Vagina (tissue), 2 donors: ENCODE measurements at regions not wholly inside any gene's neighbourhood (a gene's known extent, or its start where the extent isn't known, plus 50 kb on each side); places are given as distances from the start of the nearest gene placed in this dataset.

ENCODE experiments used
- DNase-seq, 2 donors: peaks; one replicate each; pipeline ENCODE4 v3.0.0-alpha.2; 2017; ENCODE audit errors: extremely low spot score in 2 of 2
- H3K27ac ChIP-seq: fragments of 200-600 bp; sonication (generic); one replicate; pipeline ENCODE4 v1.5.1; 2019
- H3K27me3 ChIP-seq: fragments of 200-600 bp; sonication (generic); one replicate; pipeline ENCODE4 v1.5.1; 2019
- H3K36me3 ChIP-seq, 2 donors: fragments of 200-600 bp; sonication (generic); one replicate each; pipeline ENCODE4 v1.5.1; 2017 to 2019
- H3K4me1 ChIP-seq: fragments of 200-600 bp; sonication (generic); one replicate; pipeline ENCODE4 v1.5.1; 2019
- H3K4me3 ChIP-seq, 2 donors: fragments of 200-600 bp; sonication (generic); 1 replicate in 1 of 2; 2 replicates in 1 of 2; pipeline ENCODE4 v1.5.1; 2016 to 2019
- H3K9me3 ChIP-seq: fragments of 200-600 bp; sonication (generic); one replicate; pipeline ENCODE4 v1.5.1; 2019
- CTCF ChIP-seq, 3 experiments: fragments of 450-650 bp in 2 of 3; fragments of 200-600 bp in 1 of 3; sonication (generic) in 1 of 3; IDR thresholded peaks; one replicate each; pipeline ENCODE4 v1.5.1; 2017 to 2019; ENCODE audit warnings: antibody characterized with exemption in 3 of 3, mild to moderate bottlenecking in 2 of 3, moderate library complexity in 2 of 3
- POLR2A ChIP-seq, 2 donors: fragments of 450-650 bp; IDR thresholded peaks; one replicate each; pipeline ENCODE4 v1.6.1; 2017; ENCODE audit warnings: antibody characterized with exemption in 2 of 2, mild to moderate bottlenecking in 2 of 2, moderate library complexity in 2 of 2
- POLR2AphosphoS5 ChIP-seq, 2 donors: sonication (generic); formaldehyde crosslinking; IDR thresholded peaks; one replicate each; pipeline ENCODE4 v1.9.0; 2017; ENCODE audit warnings: antibody characterized with exemption in 2 of 2, mild to moderate bottlenecking in 2 of 2, low read depth in 1 of 2; ENCODE audit not compliant: insufficient read depth in 1 of 2
- intact Hi-C: fragments of 100-400 bp; cut with DNase I; formaldehyde crosslinking; loops from one replicate; pipeline ENCODE4 v1.15.1; 2023

- TF ChIP-seq CTCF (IDR thresholded peaks at IDR 0.05), result no peak
- no peak for TF ChIP-seq POLR2A (IDR thresholded peaks at IDR 0.05)
- no peak for TF ChIP-seq POLR2AphosphoS5 (IDR thresholded peaks at IDR 0.05; ENCODE audit: insufficient read depth in 1 of 2, low read depth in 1 of 2)
- no peak overlapping the region for H3K27ac ChIP-seq
- H3K4me3 ChIP-seq, result no peak overlapping the region
- H3K27me3 ChIP-seq, result no peaks in the 10 kb centered on the region
- no peaks in the 10 kb centered on the region for H3K36me3 ChIP-seq
- intact Hi-C loops, result no loop called here
- no peaks in the 10 kb centered on the region for H3K4me1 ChIP-seq
- DNase-seq, result no peak
- no peaks in the 10 kb centered on the region for H3K9me3 ChIP-seq
Measured at GRCh38 chr2:239606741-239607516, 206.1 kb upstream of the HDAC4 start.

GRCh38 chr2:239605976-239606375 lies 205.2 kb upstream of the HDAC4 start:
- TF ChIP-seq POLR2A (IDR thresholded peaks at IDR 0.05), result no peak
- no peak for DNase-seq
- Histone ChIP-seq H3K9me3 (no peaks in the 10 kb centered on the region), H3K27ac (no peak overlapping the region), H3K27me3 (no peaks in the 10 kb centered on the region), H3K4me3 (no peak overlapping the region), H3K36me3 (no peaks in the 10 kb centered on the region), H3K4me1 (no peaks in the 10 kb centered on the region)
- intact Hi-C loops, result no loop called here

GRCh38 chr2:239605409-239605808 lies 204.6 kb upstream of the HDAC4 start:
- H3K27ac ChIP-seq, result no peak overlapping the region
- no peaks in the 10 kb centered on the region for H3K36me3 ChIP-seq
- no peaks in the 10 kb centered on the region for H3K27me3 ChIP-seq
- H3K9me3 ChIP-seq, result no peaks in the 10 kb centered on the region
- intact Hi-C loops, result no loop called here
- no peak for DNase-seq
- H3K4me3 ChIP-seq, result no peak overlapping the region
- no peaks in the 10 kb centered on the region for H3K4me1 ChIP-seq
- TF ChIP-seq POLR2AphosphoS5 (IDR thresholded peaks at IDR 0.05; ENCODE audit: insufficient read depth in 1 of 2, low read depth in 1 of 2), result no peak
- TF ChIP-seq POLR2A (IDR thresholded peaks at IDR 0.05), result no peak
- no peak for TF ChIP-seq CTCF (IDR thresholded peaks at IDR 0.05)

- H3K4me1 ChIP-seq, result no peaks in the 10 kb centered on the region
- H3K36me3 ChIP-seq, result no peaks in the 10 kb centered on the region
- H3K27ac ChIP-seq, result no peak overlapping the region
- H3K27me3 ChIP-seq, result no peaks in the 10 kb centered on the region
- TF ChIP-seq POLR2AphosphoS5 (IDR thresholded peaks at IDR 0.05; ENCODE audit: insufficient read depth in 1 of 2, low read depth in 1 of 2), result no peak
- intact Hi-C loops, result no loop called here
- H3K4me3 ChIP-seq, result no peak overlapping the region
- DNase-seq, result no peak
- H3K9me3 ChIP-seq, result no peaks in the 10 kb centered on the region
Measured at GRCh38 chr2:239604861-239605260, 204.0 kb upstream of the HDAC4 start.

GRCh38 chr2:239603411-239604356 lies 202.9 kb upstream of the HDAC4 start:
- H3K27me3 ChIP-seq, result no peaks in the 10 kb centered on the region
- H3K9me3 ChIP-seq, result no peaks in the 10 kb centered on the region
- intact Hi-C loops, result no loop called here
- TF ChIP-seq CTCF (IDR thresholded peaks at IDR 0.05) (no peak), POLR2AphosphoS5 (IDR thresholded peaks at IDR 0.05; ENCODE audit: insufficient read depth in 1 of 2, low read depth in 1 of 2) (no peak), POLR2A (IDR thresholded peaks at IDR 0.05) (no peak)
- H3K4me1 ChIP-seq, result no peaks in the 10 kb centered on the region
- H3K36me3 ChIP-seq, result no peaks in the 10 kb centered on the region
- no peak for DNase-seq
- H3K4me3 ChIP-seq, result no peak overlapping the region
- no peak overlapping the region for H3K27ac ChIP-seq
